Mononuclear cell (primary cell): ENCODE measurements at regions not wholly inside any gene's neighbourhood (a gene's known extent, or its start where the extent isn't known, plus 50 kb on each side); places are given as distances from the start of the nearest gene placed in this dataset.
"Not testable (repeated sequence)": the region's sequence is repeated elsewhere in the genome, so short reads cannot be mapped to it uniquely, and the experiment has no call there.

Source experiments
- H3K27me3 ChIP-seq: 2 replicates; pipeline ENCODE4 v1.6.0; 2011; ENCODE audit warnings: low read length, control low read depth; ENCODE audit not compliant: insufficient read depth
- H3K4me1 ChIP-seq: 2 replicates; pipeline ENCODE4 v1.5.1; 2011; ENCODE audit warnings: mild to moderate bottlenecking, low read length, control low read depth; ENCODE audit not compliant: insufficient read depth
- H3K4me3 ChIP-seq: 2 replicates; pipeline ENCODE4 v1.5.1; 2011; ENCODE audit warnings: mild to moderate bottlenecking, low read length, moderate library complexity
- H3K9me3 ChIP-seq: 2 replicates; pipeline ENCODE4 v1.5.1; 2011; ENCODE audit warnings: low read depth, mild to moderate bottlenecking, control low read depth, low read length

DNA sequence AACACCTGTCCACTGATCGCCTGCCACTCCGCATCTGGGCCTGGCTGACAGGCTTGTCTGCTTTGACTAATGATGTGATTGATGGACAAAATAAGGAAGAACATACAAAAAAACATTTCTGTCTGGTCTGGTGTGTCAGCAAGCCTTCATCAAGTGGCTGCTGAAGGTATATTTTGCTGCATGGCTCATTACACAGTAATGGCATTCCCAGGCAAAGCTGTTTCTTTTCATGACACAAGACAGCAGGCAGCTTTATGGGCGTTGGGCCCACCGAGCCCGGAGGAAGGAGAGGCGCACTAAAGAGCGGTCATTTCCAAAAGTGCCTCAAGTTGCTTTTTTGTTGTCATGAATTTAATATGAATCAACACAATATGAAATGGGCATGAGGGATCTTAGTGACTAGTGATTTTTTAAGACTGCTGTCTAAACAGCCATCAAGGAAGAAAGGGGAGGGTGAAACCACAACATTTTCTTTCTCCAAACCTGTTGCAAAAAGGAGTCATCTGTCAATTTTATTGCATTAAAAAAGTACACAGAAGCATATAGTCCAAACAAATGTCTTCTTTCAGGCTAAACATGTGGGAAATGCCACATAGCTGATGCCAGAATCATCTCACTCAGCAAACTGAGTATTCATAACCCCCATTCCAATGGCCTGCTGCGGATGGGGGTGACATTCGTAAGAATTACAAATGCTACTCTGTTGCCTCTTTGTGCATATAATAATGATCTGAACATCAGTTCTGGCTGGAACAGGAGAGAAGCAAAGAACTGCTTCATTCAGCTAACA is 476.6 kb downstream of the ZNF536 start:
- H3K27me3 ChIP-seq: no peaks in the 10 kb centered on the region
- no peak overlapping the region for H3K4me3 ChIP-seq
- H3K9me3 ChIP-seq: no peaks in the 10 kb centered on the region
- no peaks in the 10 kb centered on the region for H3K4me1 ChIP-seq

DNA sequence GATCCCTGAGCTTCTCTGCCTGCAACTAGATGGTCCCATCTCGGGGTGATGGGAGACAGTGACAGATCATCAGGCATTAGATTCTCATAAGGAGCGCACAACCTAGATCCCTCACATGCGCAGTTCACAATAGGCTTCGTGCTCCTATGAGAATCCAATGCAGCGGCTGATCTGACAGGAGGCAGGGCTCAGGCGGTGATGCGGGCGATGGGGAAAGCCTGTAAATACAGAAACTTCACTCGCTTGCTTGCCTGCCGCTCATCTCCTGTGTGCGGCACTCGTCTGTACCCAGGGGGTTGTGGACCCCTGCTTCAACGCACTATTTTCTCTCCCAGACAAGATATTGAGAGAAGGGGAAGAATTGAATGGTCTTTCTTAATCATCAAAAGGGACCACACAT is 473.9 kb downstream of the ZNF536 start:
- no peaks in the 10 kb centered on the region for H3K9me3 ChIP-seq
- no peak overlapping the region for H3K4me3 ChIP-seq
- no peaks in the 10 kb centered on the region for H3K4me1 ChIP-seq
- no peaks in the 10 kb centered on the region for H3K27me3 ChIP-seq

DNA sequence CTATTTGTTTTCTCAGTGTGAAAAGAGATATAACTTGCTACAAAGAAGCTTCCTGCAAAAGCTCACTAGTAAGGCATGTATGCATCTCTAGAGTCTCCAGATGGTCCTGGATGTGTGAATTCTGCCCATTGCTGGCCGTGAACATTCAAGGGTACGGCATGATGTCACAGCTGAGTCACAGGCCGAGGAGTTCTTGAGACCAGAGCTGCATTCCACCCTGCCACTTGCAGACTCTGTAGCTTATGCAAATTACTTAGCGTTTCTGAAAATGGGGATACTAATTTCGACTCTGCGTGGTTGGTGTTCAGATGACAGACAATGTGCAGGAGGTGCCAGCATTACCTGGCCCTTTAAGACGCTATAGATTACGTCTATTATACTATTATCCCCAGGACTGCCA is 470.7 kb downstream of the ZNF536 start:
- H3K9me3 ChIP-seq: no peaks in the 10 kb centered on the region
- no peaks in the 10 kb centered on the region for H3K4me1 ChIP-seq
- H3K27me3 ChIP-seq: no peaks in the 10 kb centered on the region
- no peak overlapping the region for H3K4me3 ChIP-seq

DNA sequence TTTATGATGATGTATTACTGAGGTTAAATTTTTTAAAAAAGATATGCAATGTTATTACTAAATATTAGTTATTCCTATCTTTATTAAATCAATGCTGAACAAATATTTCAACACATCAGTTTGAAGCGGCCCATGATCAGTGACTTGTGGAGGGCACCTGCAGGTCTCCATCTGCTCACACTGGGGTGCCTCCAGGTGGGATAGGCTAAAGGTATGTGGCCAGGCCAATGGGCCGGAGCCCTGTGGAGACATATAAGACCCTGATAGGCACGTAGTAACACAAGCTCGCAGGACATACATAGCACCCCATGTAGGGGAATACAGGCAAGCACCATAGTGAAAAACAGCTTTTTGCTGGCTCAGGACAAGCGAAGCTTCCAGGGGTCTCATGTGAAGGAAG is 469.8 kb downstream of the ZNF536 start:
- Histone ChIP-seq H3K4me1 (no peaks in the 10 kb centered on the region), H3K9me3 (no peaks in the 10 kb centered on the region), H3K27me3 (no peaks in the 10 kb centered on the region), H3K4me3 (no peak overlapping the region)

DNA sequence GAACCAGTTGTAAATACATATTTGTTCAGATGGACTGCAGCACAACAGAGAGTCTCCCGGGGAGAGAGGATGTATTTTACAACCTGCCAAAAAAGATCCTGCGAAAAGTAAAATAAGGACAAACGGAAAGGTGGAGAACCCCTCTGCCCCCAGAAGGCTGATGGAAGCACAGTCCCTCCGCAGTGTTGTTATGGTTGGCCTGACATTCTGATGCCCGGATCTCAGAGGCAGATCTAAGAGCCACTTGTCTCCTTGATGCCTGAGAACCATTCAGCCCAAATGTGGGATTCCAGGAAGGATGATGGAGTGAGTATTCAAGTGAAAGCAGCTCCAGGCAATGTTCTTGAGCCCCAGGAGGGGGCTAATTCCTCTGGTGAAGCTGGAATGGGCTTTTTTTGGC is 458.7 kb downstream of the ZNF536 start:
- no peak overlapping the region for H3K4me3 ChIP-seq
- H3K27me3 ChIP-seq: no peaks in the 10 kb centered on the region
- H3K9me3 ChIP-seq: no peaks in the 10 kb centered on the region
- no peaks in the 10 kb centered on the region for H3K4me1 ChIP-seq

DNA sequence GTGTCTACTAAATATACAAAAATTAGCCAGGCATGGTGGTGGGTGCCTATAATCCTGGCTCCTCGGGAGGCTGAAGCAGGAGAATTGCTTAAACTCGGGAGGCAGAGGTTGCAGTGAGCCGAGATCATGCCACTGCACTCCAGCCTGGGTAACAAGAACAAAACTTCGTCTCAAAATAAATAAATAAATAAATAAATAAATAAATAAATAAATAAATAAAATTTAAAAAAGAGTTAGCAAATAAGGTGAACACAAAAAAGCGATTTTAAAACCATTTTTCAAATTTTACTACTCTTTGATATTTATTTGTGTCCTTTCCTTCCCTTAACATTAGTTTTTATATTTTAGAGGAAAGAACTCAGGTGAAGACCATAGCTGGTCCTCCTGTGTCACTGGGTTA is 453.3 kb downstream of the ZNF536 start:
- not testable (repeated sequence) for H3K4me1 ChIP-seq, H3K4me3 ChIP-seq, H3K9me3 ChIP-seq, H3K27me3 ChIP-seq

DNA sequence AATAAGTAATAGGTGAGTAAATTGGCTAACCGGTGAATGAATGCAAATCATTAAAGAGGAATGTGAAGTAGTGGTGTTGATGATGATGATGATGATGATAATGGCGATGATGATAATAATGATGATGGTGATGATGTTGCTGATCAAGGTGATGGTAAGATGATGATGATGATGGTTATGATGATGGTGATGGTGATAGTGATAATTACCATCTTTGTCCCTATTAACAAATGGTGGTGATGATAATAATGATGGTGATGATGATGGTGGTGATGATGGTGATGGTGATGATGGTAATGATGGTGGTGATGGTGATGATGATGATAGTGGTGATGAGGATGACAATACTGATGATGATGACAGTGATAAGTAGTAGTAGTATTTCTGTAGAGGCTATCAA is 452.6 kb downstream of the ZNF536 start:
- no peaks in the 10 kb centered on the region for H3K4me1 ChIP-seq
- H3K4me3 ChIP-seq: no peak overlapping the region
- no peaks in the 10 kb centered on the region for H3K27me3 ChIP-seq
- H3K9me3 ChIP-seq: no peaks in the 10 kb centered on the region

DNA sequence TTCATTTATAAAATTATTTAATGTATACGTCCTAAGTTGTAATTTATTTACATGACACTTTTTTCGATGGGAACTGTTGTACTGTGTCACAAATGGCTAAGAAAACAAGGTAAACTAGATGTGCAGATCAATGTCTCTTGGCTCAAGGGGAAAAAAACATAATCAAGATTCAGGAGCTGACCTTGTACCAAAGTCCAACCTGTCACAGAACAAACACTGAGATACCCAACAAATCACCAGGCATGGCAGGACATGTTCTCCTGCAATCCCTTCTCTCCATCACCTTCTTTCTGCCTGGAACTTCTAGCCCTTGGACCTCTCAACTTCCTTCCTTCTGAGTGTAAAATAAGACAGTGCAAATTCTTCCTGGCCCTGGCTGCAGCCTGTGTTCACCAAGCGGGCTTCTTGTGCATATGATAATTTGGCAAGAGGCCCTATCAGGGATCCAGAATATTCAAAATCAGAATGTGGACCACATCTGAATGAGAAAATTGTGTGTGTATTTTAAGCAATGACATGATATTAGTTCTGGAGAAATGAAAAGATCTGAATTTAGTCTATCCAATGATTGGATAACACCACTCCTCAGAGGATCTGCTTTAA is 445.9 kb downstream of the ZNF536 start:
- no peaks in the 10 kb centered on the region for H3K4me1 ChIP-seq
- H3K27me3 ChIP-seq: no peaks in the 10 kb centered on the region
- no peaks in the 10 kb centered on the region for H3K9me3 ChIP-seq
- H3K4me3 ChIP-seq: no peak overlapping the region

DNA sequence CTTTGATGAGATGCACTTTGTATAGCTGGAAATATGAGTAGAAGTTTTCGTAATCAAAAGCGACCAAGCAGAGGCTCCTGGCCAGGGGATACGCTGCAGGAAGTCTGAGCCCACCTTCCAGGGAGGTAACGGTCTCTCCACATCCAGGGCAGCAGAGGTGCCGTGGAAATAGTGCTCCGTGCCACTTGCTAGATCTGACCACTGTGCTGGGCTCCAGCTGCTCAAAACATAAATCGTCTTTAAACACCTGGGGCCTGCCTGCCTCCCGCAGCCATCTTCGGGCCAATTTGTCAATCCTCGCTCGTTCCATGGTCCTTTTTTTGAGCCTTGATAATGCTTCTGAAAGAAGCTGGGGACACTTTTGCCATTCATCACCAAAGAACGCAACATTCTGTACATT is 445.0 kb downstream of the ZNF536 start:
- no peak overlapping the region for H3K4me3 ChIP-seq

DNA sequence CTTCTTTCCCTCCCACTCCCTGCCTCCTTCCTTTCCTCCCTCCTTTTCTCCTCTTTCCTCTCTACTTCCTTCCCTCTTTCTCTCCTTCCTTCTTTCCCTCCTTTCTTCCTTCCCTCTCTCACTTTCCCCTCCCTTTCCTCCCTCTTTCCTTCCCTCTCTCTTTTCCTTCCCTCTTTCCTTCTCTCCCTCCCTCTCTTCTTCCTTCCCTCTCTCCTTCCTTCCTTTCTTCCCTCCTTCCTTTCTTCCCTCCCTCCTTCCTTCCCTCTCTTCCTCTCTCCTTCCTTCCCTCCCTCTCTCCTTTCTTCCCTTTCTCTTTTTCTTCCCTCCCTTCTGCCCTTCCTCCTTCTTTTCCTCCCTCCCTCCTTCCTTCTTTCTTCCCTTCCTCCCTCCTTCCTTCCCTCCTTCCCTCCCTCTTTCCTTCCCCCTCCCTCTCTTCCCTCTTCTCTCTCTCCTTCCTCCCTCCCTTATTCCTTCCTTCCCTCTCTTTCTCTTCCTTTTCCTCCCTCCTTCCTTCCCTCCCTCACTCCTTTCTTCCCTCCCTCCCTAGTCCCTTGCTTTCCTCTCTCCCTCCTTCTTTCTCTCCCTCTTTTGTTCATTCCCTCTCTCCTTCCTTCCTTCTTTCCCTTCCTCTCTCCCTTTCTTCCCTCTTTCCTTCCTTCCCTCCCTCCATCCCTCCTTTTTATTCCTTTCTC is 443.9 kb downstream of the ZNF536 start:
- H3K27me3 ChIP-seq: no peaks in the 10 kb centered on the region
- H3K4me3 ChIP-seq: no peak overlapping the region

More for the DNA sequence above, 445.0 kb downstream of the ZNF536 start:
- Histone ChIP-seq H3K9me3 (no peaks in the 10 kb centered on the region), H3K4me1 (no peaks in the 10 kb centered on the region), H3K27me3 (no peaks in the 10 kb centered on the region)

DNA sequence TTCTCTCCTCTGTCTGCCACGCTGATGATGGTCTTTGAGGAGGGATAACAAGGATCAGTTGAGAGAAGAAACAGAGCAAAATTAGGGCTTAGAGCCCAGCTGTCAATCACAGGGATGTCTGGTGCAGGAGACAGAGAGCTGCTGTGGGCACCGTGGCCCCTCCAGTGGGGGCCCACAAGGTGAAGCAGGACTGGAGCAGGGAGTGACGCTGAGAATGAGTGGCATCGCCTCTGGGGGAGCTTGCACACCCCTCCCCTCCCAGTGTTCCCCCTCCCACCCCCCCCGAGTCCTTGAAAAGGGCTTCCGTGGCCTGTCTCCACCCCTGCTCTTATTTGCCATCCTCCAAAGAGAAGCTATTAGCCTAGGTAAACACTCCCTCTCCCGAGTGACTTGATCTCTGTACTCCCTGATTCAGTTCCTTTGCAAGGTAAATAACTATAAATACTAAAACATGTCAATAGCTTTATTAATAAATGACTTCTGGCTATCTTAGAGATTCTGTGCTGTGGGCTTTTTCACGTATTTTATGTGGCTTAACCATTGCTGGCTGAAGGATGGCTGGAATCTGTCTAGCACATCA is 440.0 kb downstream of the ZNF536 start:
- no peaks in the 10 kb centered on the region for H3K4me1 ChIP-seq
- H3K9me3 ChIP-seq: no peaks in the 10 kb centered on the region
- H3K27me3 ChIP-seq: no peaks in the 10 kb centered on the region
- no peak overlapping the region for H3K4me3 ChIP-seq

More for the DNA sequence above, 443.9 kb downstream of the ZNF536 start:
- Histone ChIP-seq H3K4me1 (no peaks in the 10 kb centered on the region), H3K9me3 (no peaks in the 10 kb centered on the region)

DNA sequence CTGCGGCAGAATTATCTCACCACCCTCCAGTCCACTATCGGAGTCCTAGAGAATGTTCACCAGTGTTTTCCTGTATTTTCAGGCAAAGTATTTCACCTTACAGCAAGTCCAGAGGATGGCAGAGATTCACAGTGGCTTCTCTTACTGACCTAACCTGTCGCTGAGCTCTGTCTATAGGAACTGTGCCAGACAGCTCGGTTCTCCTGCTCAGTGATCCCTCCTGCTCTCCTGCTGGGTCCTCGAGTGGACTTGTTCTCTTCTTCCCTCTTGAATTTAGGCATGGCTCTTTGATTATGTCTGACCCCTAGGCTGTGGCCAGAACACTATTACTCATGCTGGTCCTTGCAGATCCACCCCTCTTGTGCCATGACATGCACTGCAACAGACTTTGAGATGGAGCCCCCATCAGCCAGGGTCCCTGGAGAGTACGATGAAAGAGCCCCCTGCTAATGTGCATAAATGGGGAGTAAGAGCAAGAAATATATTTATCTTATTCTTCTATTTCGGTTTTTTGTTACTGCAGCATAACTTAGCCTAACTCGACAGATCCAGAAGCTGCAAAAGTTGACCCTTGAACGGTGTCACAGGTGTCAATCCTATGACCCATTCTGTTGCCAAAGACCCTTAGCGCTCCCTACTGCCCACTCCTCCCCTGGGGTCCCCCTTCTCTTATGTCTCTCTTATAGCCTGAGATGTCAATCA is 439.4 kb downstream of the ZNF536 start:
- Histone ChIP-seq H3K9me3 (no peaks in the 10 kb centered on the region), H3K4me3 (no peak overlapping the region), H3K4me1 (no peaks in the 10 kb centered on the region), H3K27me3 (no peaks in the 10 kb centered on the region)

DNA sequence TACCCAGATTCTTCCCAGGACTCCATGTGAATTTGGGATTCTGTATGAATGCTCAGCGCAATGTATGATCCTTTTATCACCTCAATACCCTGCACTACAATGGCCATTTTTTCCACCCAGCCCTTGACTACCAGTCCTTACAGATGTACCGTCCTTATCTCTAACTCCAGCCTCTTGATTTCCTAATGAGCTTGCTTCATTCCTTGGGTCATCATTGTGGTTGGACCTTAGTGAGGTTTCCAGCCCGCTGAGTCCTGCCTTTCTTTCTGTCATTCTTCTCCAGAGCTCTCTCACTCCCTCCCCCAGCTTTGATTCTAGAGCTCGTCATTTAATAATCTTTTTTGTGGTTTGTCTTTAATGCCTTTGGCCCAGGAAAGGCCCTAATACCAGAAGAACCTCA is 438.5 kb downstream of the ZNF536 start:
- no peaks in the 10 kb centered on the region for H3K4me1 ChIP-seq

DNA sequence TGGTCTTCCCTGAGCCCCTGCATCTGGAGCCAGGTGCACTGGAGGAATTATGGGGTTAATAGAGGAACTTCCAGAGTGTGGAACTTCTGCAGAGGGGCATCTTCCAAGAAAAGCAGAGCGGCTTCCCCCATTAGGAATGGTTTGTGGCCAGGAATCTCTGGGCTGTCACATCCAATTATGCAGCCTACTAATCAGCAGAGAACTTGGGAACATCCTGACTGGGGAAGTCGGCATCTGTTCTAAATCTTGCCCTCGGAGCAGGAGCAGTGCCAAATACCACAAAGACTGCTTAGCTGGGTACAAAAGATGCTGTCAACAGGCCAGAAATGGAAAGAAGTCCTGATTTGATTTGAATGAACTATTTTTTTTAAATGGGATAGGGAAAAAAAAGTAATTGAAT is 435.1 kb downstream of the ZNF536 start:
- Histone ChIP-seq H3K4me3 (no peak overlapping the region), H3K9me3 (no peaks in the 10 kb centered on the region), H3K4me1 (no peaks in the 10 kb centered on the region), H3K27me3 (no peaks in the 10 kb centered on the region)

More for the DNA sequence above, 438.5 kb downstream of the ZNF536 start:
- Histone ChIP-seq H3K9me3 (no peaks in the 10 kb centered on the region), H3K27me3 (no peaks in the 10 kb centered on the region), H3K4me3 (no peak overlapping the region)

DNA sequence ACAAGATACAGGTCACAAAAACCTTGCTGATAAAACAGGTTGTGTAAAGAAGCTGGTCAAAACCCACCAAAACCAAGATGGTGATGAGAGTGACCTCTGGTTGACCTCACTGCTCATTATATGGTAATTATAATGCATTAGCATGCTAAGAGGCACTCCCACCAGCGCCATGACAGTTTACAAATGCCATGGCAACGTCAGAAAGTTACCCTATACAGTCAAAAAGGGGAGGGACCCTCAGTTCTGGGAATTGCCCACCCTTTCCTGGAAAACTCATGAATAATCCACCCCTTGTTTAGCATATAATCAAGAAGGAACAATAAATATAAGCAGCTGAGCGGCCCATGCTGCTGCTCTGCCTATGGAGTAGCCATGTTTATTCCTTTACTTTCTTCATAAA is 434.1 kb downstream of the ZNF536 start:
- Histone ChIP-seq H3K9me3 (no peaks in the 10 kb centered on the region), H3K4me3 (no peak overlapping the region)

More for the DNA sequence above, 434.1 kb downstream of the ZNF536 start:
- Histone ChIP-seq H3K27me3 (no peaks in the 10 kb centered on the region), H3K4me1 (no peaks in the 10 kb centered on the region)
